MV-4-11 (cell line): ENCODE measurements at regions not wholly inside any gene's neighbourhood (a gene's known extent, or its start where the extent isn't known, plus 50 kb on each side); places are given as distances from the start of the nearest gene placed in this dataset.
A peak's percentile ranks its signal among the peaks of the same experiment; 100 is the strongest.
"Not testable (repeated sequence)": the region's sequence is repeated elsewhere in the genome, so short reads cannot be mapped to it uniquely, and the experiment has no call there.

Experiments used
- DNase-seq: peaks from one replicate; lab custom pipeline; 2025; lab: John Stamatoyannopoulos, UW

GRCh38 chr6:151154418-151154817, 85.3 kb upstream of the AKAP12 start:
- no peak for DNase-seq

GRCh38 chr6:151155095-151155494, 84.7 kb upstream of the AKAP12 start:
- no peak for DNase-seq

GRCh38 chr6:151160929-151161757, 78.6 kb upstream of the AKAP12 start:
- no peak for DNase-seq

DNA sequence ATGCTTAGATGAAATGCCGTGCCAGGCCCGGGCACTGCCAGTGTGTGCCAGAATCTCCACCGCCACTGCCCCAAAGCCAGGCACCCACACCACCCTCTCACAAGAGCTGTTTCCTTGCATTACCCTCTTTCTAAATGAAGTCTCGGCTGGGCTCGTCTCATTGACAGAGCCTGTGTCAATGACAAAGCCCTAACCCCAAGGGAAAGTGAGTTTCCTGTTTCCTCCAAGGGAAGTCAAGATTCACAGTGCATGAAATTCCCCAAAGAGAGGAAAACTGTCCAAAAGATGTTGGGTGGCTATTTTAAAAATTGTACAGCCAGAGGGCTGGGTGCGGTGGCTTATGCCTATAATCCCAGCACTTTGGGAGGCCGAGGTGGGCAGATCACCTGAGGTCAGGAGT, 75.4 kb upstream of the AKAP12 start:
- no peak for DNase-seq

- DNase-seq = no peak
These were observed 73.6 kb upstream of the AKAP12 start for GRCh38 chr6:151166180-151166579.

GRCh38 chr6:151167034-151167433, 72.7 kb upstream of the AKAP12 start:
- no peak for DNase-seq

- DNase-seq = no peak
These were observed 69.0 kb upstream of the AKAP12 start for GRCh38 chr6:151170622-151171246.

- no peak for DNase-seq
These were observed 67.0 kb upstream of the AKAP12 start for GRCh38 chr6:151172751-151173150.

- no peak for DNase-seq
These were observed 63.9 kb upstream of the AKAP12 start for GRCh38 chr6:151175662-151176445.

- no peak for DNase-seq
These were observed 62.6 kb upstream of the AKAP12 start for GRCh38 chr6:151176911-151177770.

GRCh38 chr6:151178373-151178772, 61.4 kb upstream of the AKAP12 start:
- DNase-seq = no peak

DNA sequence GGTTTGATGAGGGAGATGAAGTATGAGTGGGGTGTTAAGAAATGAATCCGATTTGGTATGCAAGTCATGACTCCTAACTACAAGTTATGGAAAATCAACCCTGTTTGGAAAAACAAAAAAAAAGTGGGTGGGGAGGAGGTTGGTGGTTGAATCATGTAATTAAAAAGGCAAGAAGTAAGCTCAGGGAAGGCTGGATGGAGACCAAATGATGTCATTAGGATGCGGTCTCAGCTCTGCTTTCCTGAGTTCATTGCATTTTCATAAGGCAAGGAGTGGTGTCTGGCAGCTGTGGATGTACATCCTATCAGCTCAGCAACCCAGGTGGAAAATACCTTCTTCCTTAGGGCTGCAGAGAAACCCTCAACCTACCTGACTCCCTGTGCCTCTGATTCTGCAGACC, 60.4 kb upstream of the AKAP12 start:
- no peak for DNase-seq

DNA sequence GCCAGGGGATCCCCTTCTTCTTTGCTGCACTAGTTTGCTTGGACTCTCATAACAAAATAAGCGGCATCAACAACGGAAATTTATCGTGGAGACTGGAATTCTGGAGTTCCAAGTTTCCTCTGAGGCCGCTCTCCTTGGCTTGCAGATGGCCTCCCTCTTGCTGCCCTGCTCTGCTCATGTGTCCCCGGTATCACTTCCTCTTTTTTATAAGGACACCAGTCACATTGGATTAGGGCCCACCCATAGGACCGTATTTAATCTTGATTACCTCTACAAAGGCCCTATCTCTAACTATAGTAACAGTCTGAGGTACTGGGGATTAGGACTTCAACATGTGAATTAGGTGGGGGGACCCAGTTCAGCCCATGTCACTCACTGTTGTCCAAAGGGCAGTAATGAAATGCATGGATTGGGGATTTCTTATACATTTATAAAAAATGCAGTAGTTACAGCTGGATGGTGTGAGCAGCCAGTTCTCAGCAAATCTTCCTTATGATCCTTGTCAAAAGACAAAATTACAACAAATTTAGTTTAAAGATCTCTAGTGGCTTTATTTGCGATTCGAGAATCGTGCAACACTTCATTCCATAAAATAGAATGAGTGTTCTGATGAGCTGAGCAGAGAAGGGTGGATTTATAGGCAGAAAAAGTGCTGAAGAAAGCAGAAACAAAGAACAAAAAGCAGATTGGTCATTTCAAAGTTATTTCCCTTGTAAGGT, 59.3 kb upstream of the AKAP12 start:
- peak; percentile 66 for DNase-seq

DNA sequence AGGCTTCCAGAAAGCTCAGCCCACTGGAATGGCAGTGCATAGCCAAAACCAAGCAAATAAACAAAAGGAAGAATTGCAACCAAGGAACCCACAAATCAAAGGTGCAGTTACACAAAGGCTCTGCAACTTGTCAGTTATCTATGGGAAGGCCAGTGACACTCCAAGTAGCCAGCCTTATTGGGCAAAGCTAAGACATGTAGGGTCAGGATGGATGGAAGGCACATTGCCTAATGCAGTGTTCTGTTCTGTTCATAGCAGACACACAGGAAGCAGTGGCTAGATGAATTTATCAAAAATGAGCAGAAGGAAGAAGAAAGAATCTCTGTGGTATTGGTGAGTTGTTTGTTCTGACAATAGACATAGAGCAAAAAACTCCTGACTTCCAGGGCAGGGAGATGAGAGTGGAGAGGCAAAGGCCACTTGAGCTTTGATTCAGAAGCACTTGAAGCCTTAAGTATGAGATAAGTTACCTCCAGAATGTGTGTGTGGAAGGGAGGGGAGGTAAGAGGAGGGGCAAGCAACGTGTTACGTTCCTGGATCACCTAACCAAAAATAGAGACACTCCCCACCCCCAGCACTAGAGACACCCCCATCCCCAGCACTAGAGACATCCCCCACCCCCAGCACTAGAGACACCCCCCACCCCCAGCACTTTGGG, 57.9 kb upstream of the AKAP12 start:
- no peak for DNase-seq

DNA sequence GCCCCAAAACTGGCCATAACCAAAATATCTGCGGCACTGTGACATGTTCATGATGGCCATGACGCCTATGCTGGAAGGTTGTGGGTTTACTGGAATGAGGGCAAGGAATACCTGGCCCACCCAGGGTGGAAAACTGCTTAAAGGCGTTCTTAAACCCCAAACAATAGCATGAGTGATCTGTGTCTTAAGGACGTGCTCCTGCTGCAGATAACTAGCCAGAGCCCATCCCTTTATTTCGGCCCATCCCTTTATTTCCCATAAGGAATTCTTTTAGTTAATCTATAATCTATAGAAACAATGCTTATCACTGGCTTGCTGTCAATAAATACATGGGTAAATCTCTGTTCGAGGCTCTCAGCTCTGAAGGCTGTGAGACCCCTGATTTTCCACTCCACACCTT, 56.8 kb upstream of the AKAP12 start:
- not testable (repeated sequence) for DNase-seq

DNA sequence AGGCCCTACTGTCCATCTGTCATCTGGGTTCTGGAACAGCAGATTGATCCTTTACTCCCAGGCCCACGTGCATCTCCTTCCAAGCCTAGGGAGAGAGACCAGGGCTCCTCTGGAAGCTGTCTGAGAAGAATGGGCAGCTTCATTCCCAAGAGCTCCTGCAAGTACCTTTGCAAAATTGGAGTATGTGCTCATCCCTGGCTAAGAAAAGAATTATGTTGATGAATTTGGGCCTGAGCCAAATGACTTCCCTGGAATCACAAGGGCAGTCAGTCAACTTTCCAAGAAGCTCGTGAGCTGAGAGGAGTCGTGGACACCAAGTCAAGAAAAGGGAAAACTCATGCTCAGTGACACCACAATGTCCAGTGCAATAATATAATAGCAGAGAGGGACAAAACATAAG, 54.6 kb upstream of the AKAP12 start:
- DNase-seq = no peak

- no peak for DNase-seq
These were observed 53.5 kb upstream of the AKAP12 start for GRCh38 chr6:151186306-151186705.

DNA sequence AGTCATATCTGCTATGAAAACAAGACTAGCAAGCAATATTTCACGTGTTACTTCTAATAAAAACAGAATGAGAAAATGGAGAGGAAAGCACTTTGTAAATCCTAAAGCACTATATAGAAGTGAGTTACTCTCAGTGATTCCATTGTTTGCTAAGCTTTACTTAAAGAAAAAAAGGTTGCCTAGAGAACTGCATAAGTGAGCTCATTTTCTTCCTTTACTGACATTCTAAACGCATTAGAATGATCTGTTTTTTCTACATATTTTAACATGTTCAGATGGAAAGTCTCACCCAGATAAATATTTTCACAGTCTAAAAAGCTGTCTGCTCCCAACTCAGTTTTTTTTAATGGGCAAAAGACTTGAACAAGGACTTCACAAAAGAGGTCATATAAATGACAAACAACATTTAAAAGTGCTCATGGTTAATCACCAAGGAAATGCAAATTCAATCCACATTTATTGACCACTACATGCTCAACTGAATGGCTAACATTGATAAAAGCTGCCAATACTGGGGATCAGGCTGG, 52.9 kb upstream of the AKAP12 start:
- DNase-seq = no peak
